ENCODE measurements at regions not wholly inside any gene's neighbourhood (a gene's known extent, or its start where the extent isn't known, plus 50 kb on each side); places are given as distances from the start of the nearest gene placed in this dataset.

GRCh38 chr18:41644466-41644865 is 310.6 kb upstream of the PIK3C3 start:
- H2BK12ac ChIP-seq (ENCODE audit: low read depth, low read length) = no peak overlapping the region
- no peaks in the 10 kb centered on the region; the same call in 1 of the 2 replicates for H3K23me2 ChIP-seq (ENCODE audit: low read depth, low read length)
- WGBS, 2 experiments (ENCODE audit: extremely low coverage in 1 of 2, insufficient coverage in 1 of 2, insufficient read length in 1 of 2, insufficient replicate concordance in 2 of 2, low coverage in 1 of 2, low lambda C conversion rate in 2 of 2, missing lambda C conversion rate in 1 of 2) = 100% methylated on average over 1 of the region's 1 CpG; no CpG with 5 or more reads in 1 of the 2 experiments
- FAIRE-seq = no peak
- no peak overlapping the region for H2AFZ ChIP-seq (ENCODE audit: low read length)
- no peak overlapping the region for H2AK5ac ChIP-seq (ENCODE audit: low read depth, low read length)
- CTCF ChIA-PET (ENCODE audit: partially characterized antibody) = interaction anchor here (0.7 kb wide), 1 partner anchor 1928 kb away, joined by 3 read pairs; no protein-coding TSS in a partner anchor
- no peaks in the 10 kb centered on the region for H3K79me2 ChIP-seq (ENCODE audit: control insufficient read depth in 1 of 2, insufficient read depth in 2 of 2, low read length in 2 of 2)
- no peak overlapping the region for H3K23ac ChIP-seq (ENCODE audit: insufficient read length)
- no peak overlapping the region for H3K18ac ChIP-seq (ENCODE audit: extremely low read depth, low read length)
- H3K27ac ChIP-seq (ENCODE audit: low read depth, low read length) = no peak overlapping the region
- no peaks in the 10 kb centered on the region for H3K9me3 ChIP-seq (ENCODE audit: insufficient read depth in 2 of 2, low read depth in 1 of 2, low read length in 1 of 2)
- no peak for DNase-seq (ENCODE audit: low read depth in 1 of 2, low spot score in 2 of 2)
- H3K56ac ChIP-seq (replicated peaks; ENCODE audit: insufficient read length, low read depth, low read length) = no peak overlapping the region
- H3K27me3 ChIP-seq (replicated peaks in 1 of 4; ENCODE audit: control insufficient read depth in 3 of 4, extremely low read depth in 1 of 4, insufficient read depth in 3 of 4, low read length in 3 of 4) = no peaks in the 10 kb centered on the region
- H4K5ac ChIP-seq (ENCODE audit: insufficient read length, low read depth, low read length) = no peak overlapping the region
- no peaks in the 10 kb centered on the region for H3K79me1 ChIP-seq (ENCODE audit: low read depth, low read length)
- no peak overlapping the region for H3K4me2 ChIP-seq (ENCODE audit: insufficient read depth in 1 of 2, low read depth in 2 of 2, low read length in 2 of 2)
- no peaks in the 10 kb centered on the region for H3K36me3 ChIP-seq (ENCODE audit: control insufficient read depth in 2 of 4, insufficient read depth in 4 of 4, low read length in 3 of 4)
- TF ChIP-seq TCF12 (IDR thresholded peaks at IDR 0.05; ENCODE audit: low read depth, low read length) = no peak
- no peak for TF ChIP-seq ZNF274 (IDR thresholded peaks at IDR 0.05; ENCODE audit: borderline replicate concordance, extremely low read depth, low read length)
- TF ChIP-seq TAF1 (IDR thresholded peaks at IDR 0.05; ENCODE audit: low read depth, low read length) = no peak
- no peak for TF ChIP-seq CHD1 (IDR thresholded peaks at IDR 0.05; ENCODE audit: low read depth, low read length)
- TF ChIP-seq, protein P1, sequence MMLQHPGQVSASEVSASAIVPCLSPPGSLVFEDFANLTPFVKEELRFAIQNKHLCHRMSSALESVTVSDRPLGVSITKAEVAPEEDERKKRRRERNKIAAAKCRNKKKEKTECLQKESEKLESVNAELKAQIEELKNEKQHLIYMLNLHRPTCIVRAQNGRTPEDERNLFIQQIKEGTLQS (IDR thresholded peaks at IDR 0.05; ENCODE audit: insufficient read depth, low read depth, low read length) = no peak
- no peak for TF ChIP-seq SIN3A (conservative IDR thresholded peaks at IDR 0.05 in 1 of 2, IDR thresholded peaks at IDR 0.05 in 1 of 2; ENCODE audit: low read depth in 1 of 2, low read length in 2 of 2)
- H2BK15ac ChIP-seq (ENCODE audit: low read length) = no peak overlapping the region
- H4K20me1 ChIP-seq (replicated peaks in 1 of 2; ENCODE audit: control insufficient read depth in 1 of 2, insufficient read depth in 2 of 2, low read length in 2 of 2) = no peaks in the 10 kb centered on the region
- H4K8ac ChIP-seq (ENCODE audit: extremely low read depth, insufficient read depth, low read length) = no peak overlapping the region
- H3K9ac ChIP-seq (replicated peaks in 1 of 4; ENCODE audit: extremely low read depth in 1 of 4, low read depth in 3 of 4, low read length in 3 of 4) = no peak overlapping the region
- no peak overlapping the region for H3K14ac ChIP-seq (ENCODE audit: insufficient read length)
- no peaks in the 10 kb centered on the region for H3K4me1 ChIP-seq (replicated peaks in 1 of 4; ENCODE audit: control insufficient read depth in 3 of 4, insufficient read depth in 4 of 4, low read length in 3 of 4)
- H2BK20ac ChIP-seq (ENCODE audit: low read length) = no peak overlapping the region
- H3K4ac ChIP-seq (replicated peaks; ENCODE audit: insufficient read length, low read depth, low read length) = no peak overlapping the region
- H2BK120ac ChIP-seq (replicated peaks; ENCODE audit: low read depth, low read length) = no peak overlapping the region
- no peak overlapping the region for H2BK5ac ChIP-seq (ENCODE audit: low read depth, low read length)
- H4K91ac ChIP-seq (replicated peaks; ENCODE audit: insufficient read length, low read length) = no peak overlapping the region
- no peak overlapping the region for H3K4me3 ChIP-seq (ENCODE audit: extremely low read depth in 1 of 4, insufficient read depth in 2 of 4, low read depth in 3 of 4, low read length in 4 of 4)
- POLR2A ChIA-PET (ENCODE audit: partially characterized antibody) = interaction anchor here (2.0 kb wide), 1 partner anchor 13 kb away, joined by 8 read pairs; no protein-coding TSS in a partner anchor

Measured in H1 (cell line).